Omental fat pad (tissue), 3 donors: ENCODE measurements at regions not wholly inside any gene's neighbourhood (a gene's known extent, or its start where the extent isn't known, plus 50 kb on each side); places are given as distances from the start of the nearest gene placed in this dataset.
"Not testable (repeated sequence)": the region's sequence is repeated elsewhere in the genome, so short reads cannot be mapped to it uniquely, and the experiment has no call there.

Experiments used
- ATAC-seq: fragments of 150-250 bp; one replicate; pipeline ENCODE4 v1.9.1; 2016; ENCODE audit warnings: mild to moderate bottlenecking, moderate library complexity; ENCODE audit not compliant: low FRiP score
- DNase-seq: peaks from one replicate; pipeline ENCODE4 v3.0.0-alpha.2; 2019; ENCODE audit warnings: low spot score
- TF ChIP-seq, protein P1 (sequence below), 3 donors: fragments of 450-650 bp; IDR thresholded peaks; one replicate each; pipeline ENCODE4 v1.5.1; 2016 to 2017; ENCODE audit warnings: antibody characterized with exemption in 3 of 3, mild to moderate bottlenecking in 3 of 3, moderate library complexity in 2 of 3

- TF ChIP-seq, protein P1, sequence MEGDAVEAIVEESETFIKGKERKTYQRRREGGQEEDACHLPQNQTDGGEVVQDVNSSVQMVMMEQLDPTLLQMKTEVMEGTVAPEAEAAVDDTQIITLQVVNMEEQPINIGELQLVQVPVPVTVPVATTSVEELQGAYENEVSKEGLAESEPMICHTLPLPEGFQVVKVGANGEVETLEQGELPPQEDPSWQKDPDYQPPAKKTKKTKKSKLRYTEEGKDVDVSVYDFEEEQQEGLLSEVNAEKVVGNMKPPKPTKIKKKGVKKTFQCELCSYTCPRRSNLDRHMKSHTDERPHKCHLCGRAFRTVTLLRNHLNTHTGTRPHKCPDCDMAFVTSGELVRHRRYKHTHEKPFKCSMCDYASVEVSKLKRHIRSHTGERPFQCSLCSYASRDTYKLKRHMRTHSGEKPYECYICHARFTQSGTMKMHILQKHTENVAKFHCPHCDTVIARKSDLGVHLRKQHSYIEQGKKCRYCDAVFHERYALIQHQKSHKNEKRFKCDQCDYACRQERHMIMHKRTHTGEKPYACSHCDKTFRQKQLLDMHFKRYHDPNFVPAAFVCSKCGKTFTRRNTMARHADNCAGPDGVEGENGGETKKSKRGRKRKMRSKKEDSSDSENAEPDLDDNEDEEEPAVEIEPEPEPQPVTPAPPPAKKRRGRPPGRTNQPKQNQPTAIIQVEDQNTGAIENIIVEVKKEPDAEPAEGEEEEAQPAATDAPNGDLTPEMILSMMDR (IDR thresholded peaks at IDR 0.05): no peak
- no peak for DNase-seq
- no peak for ATAC-seq
These were observed 1402.6 kb downstream of the FAM181B start for GRCh38 chr11:81331088-81331487.

DNA sequence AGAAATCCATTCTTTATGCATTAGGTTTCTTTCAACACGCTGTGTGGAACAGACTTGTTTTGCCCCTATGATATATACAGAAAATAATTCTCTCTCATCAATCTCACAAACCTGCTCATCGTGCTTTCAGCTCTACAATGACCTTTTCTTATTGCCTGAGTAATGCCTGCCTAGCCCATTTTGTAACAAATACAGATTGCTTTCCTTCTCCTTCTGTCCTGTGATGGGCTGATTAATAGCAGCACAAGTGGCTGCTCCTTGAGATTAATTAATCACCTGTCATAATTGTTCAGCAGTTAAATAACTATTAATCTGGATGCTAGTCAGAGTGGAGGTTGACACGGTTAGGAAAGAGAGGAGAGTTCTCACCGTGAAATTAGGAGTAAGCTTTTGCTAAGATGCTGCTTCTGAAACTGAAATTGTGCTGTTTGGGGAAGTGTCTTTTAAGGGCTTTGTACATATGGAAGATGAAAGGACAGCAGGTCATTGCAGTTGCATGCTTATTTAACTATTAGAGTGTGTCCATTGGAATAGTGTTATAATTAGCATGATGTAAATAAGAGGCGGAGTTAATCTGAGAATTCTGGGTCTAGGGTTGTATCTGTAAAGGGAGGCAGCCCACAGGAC lies 1430.5 kb downstream of the FAM181B start:
- TF ChIP-seq, protein P1 (IDR thresholded peaks at IDR 0.05): no peak
- DNase-seq: no peak
- ATAC-seq: no peak

GRCh38 chr11:81301166-81301830 lies 1432.4 kb downstream of the FAM181B start:
- DNase-seq: no peak
- TF ChIP-seq, protein P1 (IDR thresholded peaks at IDR 0.05): no peak
- no peak for ATAC-seq

GRCh38 chr11:81286959-81287358 lies 1446.7 kb downstream of the FAM181B start:
- ATAC-seq (no peak), DNase-seq (no peak)
- TF ChIP-seq, protein P1 (IDR thresholded peaks at IDR 0.05): no peak

- TF ChIP-seq, protein P1 (IDR thresholded peaks at IDR 0.05): no peak
- ATAC-seq (no peak), DNase-seq (no peak)
These were observed 1447.1 kb downstream of the FAM181B start for GRCh38 chr11:81286550-81286949.

- DNase-seq, ATAC-seq: not testable (repeated sequence)
These were observed 1453.4 kb downstream of the FAM181B start for GRCh38 chr11:81280228-81280627.

- TF ChIP-seq, protein P1 (IDR thresholded peaks at IDR 0.05): no peak
- DNase-seq: no peak
- ATAC-seq: no peak
These were observed 1454.7 kb downstream of the FAM181B start for GRCh38 chr11:81278991-81279390.
